ENCODE measurements at regions not wholly inside any gene's neighbourhood (a gene's known extent, or its start where the extent isn't known, plus 50 kb on each side); places are given as distances from the start of the nearest gene placed in this dataset.

DNA sequence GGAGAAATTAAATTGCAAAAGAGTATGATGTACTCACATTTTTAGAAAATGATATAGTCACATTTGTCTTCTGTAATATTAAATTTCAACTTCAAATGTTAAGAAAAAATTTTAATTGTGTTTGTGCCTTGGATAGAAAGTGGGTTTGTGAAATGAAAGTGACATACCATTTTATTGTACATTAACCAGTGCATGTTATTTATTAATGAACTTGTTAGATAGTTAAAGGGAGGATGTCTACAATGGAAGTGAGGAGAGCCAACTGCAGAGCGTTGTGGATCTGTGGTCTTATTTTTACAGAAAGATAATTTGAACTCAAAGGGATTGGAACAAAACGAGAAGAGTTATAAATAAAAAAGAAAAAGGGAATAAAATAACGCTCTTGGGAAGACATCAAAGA lies 291.7 kb downstream of the ARL4A start:
- Histone ChIP-seq H3K27me3 (ENCODE audit: control insufficient read depth in 1 of 2, insufficient read depth in 2 of 2, low read length in 2 of 2) (no peaks in the 10 kb centered on the region), H3K36me3 (ENCODE audit: control insufficient read depth in 2 of 2, insufficient read depth in 2 of 2, low read length in 2 of 2) (no peaks in the 10 kb centered on the region), H3K9me3 (ENCODE audit: control insufficient read depth in 2 of 2, low read length in 2 of 2) (no peaks in the 10 kb centered on the region), H3K27ac (ENCODE audit: low read length) (no peak overlapping the region), H3K4me3 (ENCODE audit: low read length in 2 of 2) (no peak overlapping the region), H3K4me1 (ENCODE audit: control insufficient read depth, insufficient read depth, low read length) (no peaks in the 10 kb centered on the region), H3K9ac (ENCODE audit: low read length in 2 of 2) (no peak overlapping the region)

DNA sequence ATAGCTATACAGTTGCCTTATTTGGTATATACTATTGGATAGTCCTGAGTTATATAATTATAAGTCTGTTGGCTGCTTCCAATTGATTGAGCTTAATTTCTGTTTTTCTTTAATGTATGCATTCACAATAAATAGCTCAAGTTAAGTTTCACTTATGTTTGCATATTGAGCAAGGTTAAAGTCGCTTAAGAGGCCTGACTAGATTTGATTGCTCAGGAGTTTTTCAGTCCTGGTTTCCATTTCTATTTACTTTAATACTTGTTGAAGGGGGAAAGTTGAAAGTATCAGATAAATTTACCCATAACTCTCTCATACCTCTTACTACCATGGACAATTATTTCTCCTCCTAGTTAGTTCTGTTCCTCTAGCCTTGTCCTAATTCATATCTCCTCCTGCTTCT lies 294.7 kb downstream of the ARL4A start:
- Histone ChIP-seq H3K4me1 (ENCODE audit: control insufficient read depth, insufficient read depth, low read length) (no peaks in the 10 kb centered on the region), H3K9me3 (ENCODE audit: control insufficient read depth in 2 of 2, low read length in 2 of 2) (no peaks in the 10 kb centered on the region), H3K27ac (ENCODE audit: low read length) (no peak overlapping the region), H3K36me3 (ENCODE audit: control insufficient read depth in 2 of 2, insufficient read depth in 2 of 2, low read length in 2 of 2) (no peaks in the 10 kb centered on the region), H3K4me3 (ENCODE audit: low read length in 2 of 2) (no peak overlapping the region), H3K27me3 (ENCODE audit: control insufficient read depth in 1 of 2, insufficient read depth in 2 of 2, low read length in 2 of 2) (no peaks in the 10 kb centered on the region), H3K9ac (ENCODE audit: low read length in 2 of 2) (no peak overlapping the region)

GRCh38 chr7:12984117-12984516 lies 296.7 kb downstream of the ARL4A start:
- no peaks in the 10 kb centered on the region for H3K9me3 ChIP-seq (ENCODE audit: control insufficient read depth in 2 of 2, low read length in 2 of 2)
- no peaks in the 10 kb centered on the region for H3K36me3 ChIP-seq (ENCODE audit: control insufficient read depth in 2 of 2, insufficient read depth in 2 of 2, low read length in 2 of 2)
- no peak overlapping the region for H3K27ac ChIP-seq (ENCODE audit: low read length)
- no peak overlapping the region for H3K9ac ChIP-seq (ENCODE audit: low read length in 2 of 2)
- no peaks in the 10 kb centered on the region for H3K27me3 ChIP-seq (ENCODE audit: control insufficient read depth in 1 of 2, insufficient read depth in 2 of 2, low read length in 2 of 2)
- H3K4me3 ChIP-seq (ENCODE audit: low read length in 2 of 2), result no peak overlapping the region
- no peaks in the 10 kb centered on the region for H3K4me1 ChIP-seq (ENCODE audit: control insufficient read depth, insufficient read depth, low read length)

DNA sequence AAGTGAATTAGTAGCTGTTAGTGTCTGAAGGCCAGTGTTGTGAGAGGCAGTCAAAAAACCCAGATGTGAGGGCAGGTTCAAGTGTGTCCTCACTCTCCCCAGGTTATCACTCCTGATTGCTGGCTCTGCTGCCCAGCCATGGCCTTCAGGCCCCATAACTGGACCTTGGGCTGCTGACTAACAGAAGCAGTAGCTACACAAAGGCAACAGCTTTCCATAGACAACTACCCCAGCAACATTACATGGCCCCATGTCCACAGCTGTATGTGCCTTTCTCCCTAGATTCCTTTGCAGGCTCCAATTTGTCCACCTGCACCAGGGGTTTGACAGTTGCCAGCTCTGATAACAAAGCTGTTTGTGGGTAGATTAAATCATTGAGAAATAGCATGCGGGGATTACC lies 297.8 kb downstream of the ARL4A start:
- H3K4me1 ChIP-seq (ENCODE audit: control insufficient read depth, insufficient read depth, low read length), result no peaks in the 10 kb centered on the region
- H3K27ac ChIP-seq (ENCODE audit: low read length), result no peak overlapping the region
- no peaks in the 10 kb centered on the region for H3K27me3 ChIP-seq (ENCODE audit: control insufficient read depth in 1 of 2, insufficient read depth in 2 of 2, low read length in 2 of 2)
- no peak overlapping the region for H3K9ac ChIP-seq (ENCODE audit: low read length in 2 of 2)
- no peak overlapping the region for H3K4me3 ChIP-seq (ENCODE audit: low read length in 2 of 2)
- no peaks in the 10 kb centered on the region for H3K9me3 ChIP-seq (ENCODE audit: control insufficient read depth in 2 of 2, low read length in 2 of 2)
- H3K36me3 ChIP-seq (ENCODE audit: control insufficient read depth in 2 of 2, insufficient read depth in 2 of 2, low read length in 2 of 2), result no peaks in the 10 kb centered on the region

GRCh38 chr7:12985752-12986151 lies 298.3 kb downstream of the ARL4A start:
- no peak overlapping the region for H3K27ac ChIP-seq (ENCODE audit: low read length)
- H3K4me3 ChIP-seq (ENCODE audit: low read length in 2 of 2), result no peak overlapping the region
- no peak overlapping the region for H3K9ac ChIP-seq (ENCODE audit: low read length in 2 of 2)
- no peaks in the 10 kb centered on the region for H3K4me1 ChIP-seq (ENCODE audit: control insufficient read depth, insufficient read depth, low read length)
- H3K9me3 ChIP-seq (ENCODE audit: control insufficient read depth in 2 of 2, low read length in 2 of 2), result no peaks in the 10 kb centered on the region
- H3K36me3 ChIP-seq (ENCODE audit: control insufficient read depth in 2 of 2, insufficient read depth in 2 of 2, low read length in 2 of 2), result no peaks in the 10 kb centered on the region
- no peaks in the 10 kb centered on the region for H3K27me3 ChIP-seq (ENCODE audit: control insufficient read depth in 1 of 2, insufficient read depth in 2 of 2, low read length in 2 of 2)

GRCh38 chr7:12987238-12987637 lies 299.8 kb downstream of the ARL4A start:
- Histone ChIP-seq H3K27ac (ENCODE audit: low read length) (no peak overlapping the region), H3K27me3 (ENCODE audit: control insufficient read depth in 1 of 2, insufficient read depth in 2 of 2, low read length in 2 of 2) (no peaks in the 10 kb centered on the region), H3K9ac (ENCODE audit: low read length in 2 of 2) (no peak overlapping the region), H3K36me3 (ENCODE audit: control insufficient read depth in 2 of 2, insufficient read depth in 2 of 2, low read length in 2 of 2) (no peaks in the 10 kb centered on the region), H3K4me1 (ENCODE audit: control insufficient read depth, insufficient read depth, low read length) (no peaks in the 10 kb centered on the region), H3K4me3 (ENCODE audit: low read length in 2 of 2) (no peak overlapping the region), H3K9me3 (ENCODE audit: control insufficient read depth in 2 of 2, low read length in 2 of 2) (no peaks in the 10 kb centered on the region)

DNA sequence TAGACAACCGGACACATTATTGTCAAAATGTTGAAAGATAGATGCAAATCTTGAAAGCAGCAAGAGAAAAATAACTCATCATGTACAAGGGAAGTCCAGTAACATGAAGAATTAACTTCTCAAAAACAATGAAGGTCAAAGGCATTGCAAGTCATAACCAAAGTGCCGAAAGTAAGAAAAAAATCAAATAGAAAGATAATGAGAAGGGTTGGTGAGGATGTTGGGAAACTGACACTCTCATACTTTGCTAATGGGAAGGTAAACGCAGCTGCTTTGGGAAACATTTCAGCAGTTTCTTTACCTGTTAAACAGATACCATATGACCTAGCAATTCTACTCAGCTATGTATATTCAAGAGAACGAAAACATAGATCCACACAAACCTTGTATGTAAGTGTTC lies 303.0 kb downstream of the ARL4A start:
- Histone ChIP-seq H3K36me3 (ENCODE audit: control insufficient read depth in 2 of 2, insufficient read depth in 2 of 2, low read length in 2 of 2) (no peaks in the 10 kb centered on the region), H3K4me3 (ENCODE audit: low read length in 2 of 2) (no peak overlapping the region), H3K27me3 (ENCODE audit: control insufficient read depth in 1 of 2, insufficient read depth in 2 of 2, low read length in 2 of 2) (no peaks in the 10 kb centered on the region), H3K4me1 (ENCODE audit: control insufficient read depth, insufficient read depth, low read length) (no peaks in the 10 kb centered on the region), H3K9me3 (ENCODE audit: control insufficient read depth in 2 of 2, low read length in 2 of 2) (no peaks in the 10 kb centered on the region), H3K9ac (ENCODE audit: low read length in 2 of 2) (no peak overlapping the region), H3K27ac (ENCODE audit: low read length) (no peak overlapping the region)

- Histone ChIP-seq H3K4me3 (ENCODE audit: low read length in 2 of 2) (no peak overlapping the region), H3K9me3 (ENCODE audit: control insufficient read depth in 2 of 2, low read length in 2 of 2) (no peaks in the 10 kb centered on the region), H3K4me1 (ENCODE audit: control insufficient read depth, insufficient read depth, low read length) (no peaks in the 10 kb centered on the region), H3K27ac (ENCODE audit: low read length) (no peak overlapping the region), H3K9ac (ENCODE audit: low read length in 2 of 2) (no peak overlapping the region), H3K36me3 (ENCODE audit: control insufficient read depth in 2 of 2, insufficient read depth in 2 of 2, low read length in 2 of 2) (no peaks in the 10 kb centered on the region), H3K27me3 (ENCODE audit: control insufficient read depth in 1 of 2, insufficient read depth in 2 of 2, low read length in 2 of 2) (no peaks in the 10 kb centered on the region)
Measured at GRCh38 chr7:12993025-12993424, 305.6 kb downstream of the ARL4A start.

- Histone ChIP-seq H3K36me3 (ENCODE audit: control insufficient read depth in 2 of 2, insufficient read depth in 2 of 2, low read length in 2 of 2) (no peaks in the 10 kb centered on the region), H3K9ac (ENCODE audit: low read length in 2 of 2) (no peak overlapping the region), H3K9me3 (ENCODE audit: control insufficient read depth in 2 of 2, low read length in 2 of 2) (no peaks in the 10 kb centered on the region), H3K27me3 (ENCODE audit: control insufficient read depth in 1 of 2, insufficient read depth in 2 of 2, low read length in 2 of 2) (no peaks in the 10 kb centered on the region), H3K27ac (ENCODE audit: low read length) (no peak overlapping the region), H3K4me1 (ENCODE audit: control insufficient read depth, insufficient read depth, low read length) (no peaks in the 10 kb centered on the region), H3K4me3 (ENCODE audit: low read length in 2 of 2) (no peak overlapping the region)
Measured at GRCh38 chr7:12995912-12996469, 308.6 kb downstream of the ARL4A start.

- H3K36me3 ChIP-seq (ENCODE audit: control insufficient read depth in 2 of 2, insufficient read depth in 2 of 2, low read length in 2 of 2), result no peaks in the 10 kb centered on the region
Measured at GRCh38 chr7:13007331-13007730, 319.9 kb downstream of the ARL4A start.

GRCh38 chr7:13009517-13009916 lies 322.1 kb downstream of the ARL4A start:
- no peak overlapping the region for H3K27ac ChIP-seq (ENCODE audit: low read length)
- H3K4me1 ChIP-seq (ENCODE audit: control insufficient read depth, insufficient read depth, low read length), result no peaks in the 10 kb centered on the region

More at GRCh38 chr7:13007331-13007730, 319.9 kb downstream of the ARL4A start:
- no peaks in the 10 kb centered on the region for H3K4me1 ChIP-seq (ENCODE audit: control insufficient read depth, insufficient read depth, low read length)
- H3K27me3 ChIP-seq (ENCODE audit: control insufficient read depth in 1 of 2, insufficient read depth in 2 of 2, low read length in 2 of 2), result no peaks in the 10 kb centered on the region
- H3K9ac ChIP-seq (ENCODE audit: low read length in 2 of 2), result no peak overlapping the region
- no peak overlapping the region for H3K27ac ChIP-seq (ENCODE audit: low read length)
- H3K9me3 ChIP-seq (ENCODE audit: control insufficient read depth in 2 of 2, low read length in 2 of 2), result no peaks in the 10 kb centered on the region
- H3K4me3 ChIP-seq (ENCODE audit: low read length in 2 of 2), result no peak overlapping the region

More at GRCh38 chr7:13009517-13009916, 322.1 kb downstream of the ARL4A start:
- Histone ChIP-seq H3K4me3 (ENCODE audit: low read length in 2 of 2) (no peak overlapping the region), H3K27me3 (ENCODE audit: control insufficient read depth in 1 of 2, insufficient read depth in 2 of 2, low read length in 2 of 2) (no peaks in the 10 kb centered on the region), H3K9me3 (ENCODE audit: control insufficient read depth in 2 of 2, low read length in 2 of 2) (no peaks in the 10 kb centered on the region), H3K9ac (ENCODE audit: low read length in 2 of 2) (no peak overlapping the region), H3K36me3 (ENCODE audit: control insufficient read depth in 2 of 2, insufficient read depth in 2 of 2, low read length in 2 of 2) (no peaks in the 10 kb centered on the region)

Measured in stomach smooth muscle (tissue), 2 donors.